ENCODE measurements at regions not wholly inside any gene's neighbourhood (a gene's known extent, or its start where the extent isn't known, plus 50 kb on each side); places are given as distances from the start of the nearest gene placed in this dataset.

DNA sequence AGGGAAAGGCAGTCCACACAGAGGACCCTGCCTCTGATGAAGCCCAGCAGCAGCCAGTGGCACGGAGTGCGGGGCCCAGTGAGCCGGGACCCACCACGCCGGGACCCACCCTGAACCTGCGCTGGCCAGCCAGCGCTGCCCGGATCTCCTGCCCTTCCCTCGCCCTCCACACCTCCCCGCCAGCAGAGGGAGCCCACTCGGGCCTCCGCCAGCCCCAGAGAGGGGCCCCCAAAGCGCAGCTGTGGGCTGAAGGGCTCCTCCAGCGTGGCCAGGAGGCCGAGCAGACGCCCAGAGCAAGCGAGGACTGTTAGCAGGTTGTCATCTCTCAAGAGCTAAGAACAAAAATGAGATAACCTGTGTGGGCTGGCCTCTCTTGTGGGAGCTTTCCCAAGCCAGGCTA, 81.3 kb upstream of the ATP10A start:
- TF ChIP-seq, protein P1, sequence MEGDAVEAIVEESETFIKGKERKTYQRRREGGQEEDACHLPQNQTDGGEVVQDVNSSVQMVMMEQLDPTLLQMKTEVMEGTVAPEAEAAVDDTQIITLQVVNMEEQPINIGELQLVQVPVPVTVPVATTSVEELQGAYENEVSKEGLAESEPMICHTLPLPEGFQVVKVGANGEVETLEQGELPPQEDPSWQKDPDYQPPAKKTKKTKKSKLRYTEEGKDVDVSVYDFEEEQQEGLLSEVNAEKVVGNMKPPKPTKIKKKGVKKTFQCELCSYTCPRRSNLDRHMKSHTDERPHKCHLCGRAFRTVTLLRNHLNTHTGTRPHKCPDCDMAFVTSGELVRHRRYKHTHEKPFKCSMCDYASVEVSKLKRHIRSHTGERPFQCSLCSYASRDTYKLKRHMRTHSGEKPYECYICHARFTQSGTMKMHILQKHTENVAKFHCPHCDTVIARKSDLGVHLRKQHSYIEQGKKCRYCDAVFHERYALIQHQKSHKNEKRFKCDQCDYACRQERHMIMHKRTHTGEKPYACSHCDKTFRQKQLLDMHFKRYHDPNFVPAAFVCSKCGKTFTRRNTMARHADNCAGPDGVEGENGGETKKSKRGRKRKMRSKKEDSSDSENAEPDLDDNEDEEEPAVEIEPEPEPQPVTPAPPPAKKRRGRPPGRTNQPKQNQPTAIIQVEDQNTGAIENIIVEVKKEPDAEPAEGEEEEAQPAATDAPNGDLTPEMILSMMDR (IDR thresholded peaks at IDR 0.05) = no peak
- TF ChIP-seq EP300 (IDR thresholded peaks at IDR 0.05) = no peak
